GM19328 (cell line): ENCODE measurements at regions not wholly inside any gene's neighbourhood (a gene's known extent, or its start where the extent isn't known, plus 50 kb on each side); places are given as distances from the start of the nearest gene placed in this dataset.
"Not testable (repeated sequence)": the region's sequence is repeated elsewhere in the genome, so short reads cannot be mapped to it uniquely, and the experiment has no call there.

Experiments
- ATAC-seq: cut with Tn5 transposase; IDR thresholded peaks from one replicate; pipeline ENCODE4 v1.9.1; 2021; ENCODE audit warnings: mild to moderate bottlenecking, moderate library complexity; ENCODE audit not compliant: unreplicated experiment

DNA sequence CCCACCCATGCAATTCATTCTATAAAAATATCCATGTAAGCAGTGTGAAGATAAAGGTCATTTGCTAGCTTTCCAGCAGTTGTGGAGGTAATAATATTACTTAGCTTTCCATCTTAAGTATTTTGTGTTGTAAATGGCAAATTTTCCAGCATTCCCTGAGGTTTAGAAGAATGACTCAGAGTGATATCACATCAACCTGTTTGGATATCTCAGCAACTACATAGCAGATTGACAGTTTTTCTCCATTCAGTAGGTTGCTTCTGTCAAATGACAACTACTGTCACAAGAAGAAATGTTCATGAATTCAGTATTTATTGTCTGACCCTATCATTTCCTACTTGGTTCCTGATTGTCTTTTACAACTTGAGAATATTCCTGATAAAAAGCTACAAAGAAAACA is 434.9 kb upstream of the GALNTL6 start:
- no peak for ATAC-seq

DNA sequence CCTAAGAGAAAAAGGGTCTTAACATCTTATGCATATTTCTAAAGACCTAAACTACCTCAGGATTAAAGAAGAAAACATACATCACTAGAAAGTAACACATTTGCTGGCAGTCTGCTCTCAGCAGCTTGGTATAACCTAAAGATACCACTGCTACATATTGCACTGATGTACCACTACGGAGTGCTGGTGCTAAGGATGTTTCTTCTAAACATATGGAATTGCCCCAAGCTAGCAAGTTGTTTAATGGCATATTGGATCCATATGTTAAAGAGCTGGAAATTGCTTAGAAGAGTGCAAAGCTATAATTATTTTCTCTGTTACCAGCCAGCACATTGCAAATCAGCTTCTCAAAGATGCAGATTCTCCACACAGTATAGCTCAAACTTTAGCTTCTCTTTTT is 436.5 kb upstream of the GALNTL6 start:
- no peak for ATAC-seq

DNA sequence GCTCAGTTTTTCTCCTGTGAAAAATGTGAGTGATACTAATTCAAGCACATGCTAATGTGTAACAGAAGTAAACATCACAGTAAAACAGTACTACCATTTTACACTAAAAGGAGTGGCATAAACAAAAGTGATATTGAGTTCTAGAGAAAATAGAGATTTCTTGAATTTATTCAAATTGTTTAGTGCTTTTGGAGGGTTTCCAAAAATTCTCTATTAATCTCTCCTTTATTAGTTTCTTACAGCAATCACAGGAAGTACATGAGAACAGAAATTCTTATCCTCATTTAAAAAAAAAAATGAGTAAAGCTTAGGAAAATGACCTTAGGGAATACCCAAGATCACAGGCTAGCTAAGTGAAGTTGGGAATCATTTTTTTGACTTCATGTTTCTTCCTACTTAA is 459.7 kb upstream of the GALNTL6 start:
- ATAC-seq: no peak

DNA sequence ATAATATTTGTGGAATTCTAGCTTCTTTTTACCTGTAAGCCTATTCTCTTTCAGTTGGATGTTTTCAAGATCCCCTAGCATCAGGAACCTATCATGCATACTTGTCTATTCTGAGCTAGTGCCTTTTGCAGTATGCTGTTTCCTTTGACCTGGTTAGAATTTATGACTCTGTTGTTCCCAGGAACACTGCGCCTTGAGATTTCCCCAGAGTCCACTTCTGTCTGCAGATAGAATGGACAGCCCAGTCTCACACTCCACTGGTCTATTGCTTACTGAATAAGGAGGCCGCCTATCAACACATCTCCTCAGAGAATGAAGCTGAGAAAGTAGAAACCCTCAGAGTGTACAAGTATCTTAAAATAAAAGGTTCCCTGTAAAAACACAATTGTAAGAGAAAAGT is 465.1 kb upstream of the GALNTL6 start:
- ATAC-seq: no peak

DNA sequence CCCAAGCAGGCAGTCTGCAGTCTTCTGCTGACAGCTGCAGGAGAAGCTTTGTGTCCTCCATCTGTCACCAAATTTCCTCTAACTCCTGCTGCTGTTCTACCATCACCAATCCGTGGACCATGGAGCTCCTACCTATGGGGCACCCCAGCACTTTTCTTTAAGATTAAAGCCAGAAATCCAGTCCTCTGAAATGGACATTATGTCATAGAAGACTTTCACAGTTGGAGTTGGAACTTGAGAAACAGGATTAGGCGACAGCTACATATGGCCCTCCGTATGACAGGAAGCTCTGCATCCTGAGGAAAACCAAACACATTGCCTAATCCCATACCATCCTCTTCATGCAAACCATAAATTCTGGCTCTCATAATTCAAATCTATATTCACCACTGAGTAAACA is 470.6 kb upstream of the GALNTL6 start:
- ATAC-seq: no peak

DNA sequence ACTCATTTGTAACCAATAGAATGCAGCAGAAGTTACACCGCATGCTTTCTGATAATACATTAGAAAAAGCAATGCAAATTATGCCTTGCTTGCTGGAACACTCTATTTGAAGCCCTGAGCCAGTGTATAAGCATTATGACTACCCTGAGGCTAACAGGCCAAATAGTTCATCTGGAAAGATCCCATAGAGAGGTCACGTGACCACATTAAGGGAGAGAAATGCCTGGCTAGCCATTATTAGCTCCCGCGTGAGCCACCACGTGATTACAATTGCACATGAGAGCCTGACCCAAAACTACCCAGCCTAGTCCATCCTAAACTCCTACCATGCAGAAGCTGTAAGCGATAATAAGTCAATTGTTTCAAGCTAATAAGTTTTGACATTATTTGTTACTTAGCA is 472.9 kb upstream of the GALNTL6 start:
- ATAC-seq: no peak

DNA sequence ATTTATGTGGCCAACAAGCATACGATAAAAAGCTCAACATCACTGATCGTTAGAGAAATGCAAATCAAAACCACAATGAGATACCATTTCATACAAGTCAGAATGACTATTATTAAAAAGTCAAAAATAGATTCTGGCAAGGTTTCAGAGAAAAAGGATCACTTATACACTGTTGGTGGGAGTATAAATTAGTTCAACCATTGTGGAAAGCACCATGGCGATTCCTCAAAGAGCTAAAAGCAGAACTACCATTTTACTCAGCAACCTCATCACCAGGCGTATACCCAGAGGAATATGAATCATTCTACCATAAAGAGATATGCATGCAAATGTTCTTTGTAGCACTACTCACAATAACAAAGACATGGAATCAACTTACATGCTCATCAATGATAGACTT is 478.7 kb upstream of the GALNTL6 start:
- no peak for ATAC-seq

DNA sequence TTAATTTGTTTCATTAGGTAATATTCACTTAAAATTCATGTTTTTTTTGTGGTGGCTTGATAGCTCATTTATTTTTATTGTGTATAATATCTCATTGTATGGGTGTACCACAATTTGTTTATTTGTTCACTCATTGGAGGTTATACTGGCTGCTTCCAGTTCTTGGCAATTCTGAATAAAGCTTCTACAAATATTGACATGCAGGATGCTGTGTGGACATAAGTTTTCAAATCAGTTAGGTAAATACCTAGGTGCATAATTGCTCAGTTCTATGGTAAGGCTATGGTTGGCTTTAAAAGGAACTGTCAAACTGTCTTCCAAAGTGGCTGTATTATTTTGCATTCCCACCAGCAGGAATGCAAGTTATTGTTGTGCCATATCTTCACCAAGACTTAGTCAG is 504.5 kb upstream of the GALNTL6 start:
- no peak for ATAC-seq

DNA sequence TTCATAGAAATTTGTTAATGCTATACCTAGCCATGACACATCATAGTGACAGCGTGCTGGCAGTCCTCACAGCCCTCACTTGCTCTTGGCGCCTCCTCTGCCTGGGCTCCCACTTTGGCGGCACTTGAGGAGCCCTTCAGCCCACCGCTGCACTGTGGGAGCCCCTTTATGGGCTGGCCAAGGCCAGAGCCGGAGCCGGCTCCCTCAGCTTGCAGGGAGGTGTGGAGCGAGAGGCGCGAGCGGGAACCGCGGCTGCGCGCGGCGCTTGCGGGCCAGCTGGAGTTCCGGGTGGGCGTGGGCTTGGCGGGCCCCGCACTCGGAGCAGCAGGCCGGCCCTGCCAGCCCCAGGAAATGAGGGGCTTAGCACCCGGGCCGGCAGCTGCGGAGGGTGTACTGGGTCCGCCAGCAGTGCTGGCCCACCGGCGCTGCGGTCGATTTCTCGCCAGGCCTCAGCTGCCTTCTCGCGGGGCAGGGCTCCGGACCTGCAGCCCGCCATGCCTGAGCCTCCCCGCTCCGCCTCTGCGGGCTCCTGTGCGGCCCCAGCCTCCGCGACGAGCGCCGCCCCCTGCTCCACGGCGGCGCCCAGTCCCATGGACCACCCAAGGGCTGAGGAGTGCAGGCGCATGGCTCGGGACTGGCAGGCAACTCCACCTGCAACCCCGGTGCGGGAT is 515.0 kb upstream of the GALNTL6 start:
- not testable (repeated sequence) for ATAC-seq

DNA sequence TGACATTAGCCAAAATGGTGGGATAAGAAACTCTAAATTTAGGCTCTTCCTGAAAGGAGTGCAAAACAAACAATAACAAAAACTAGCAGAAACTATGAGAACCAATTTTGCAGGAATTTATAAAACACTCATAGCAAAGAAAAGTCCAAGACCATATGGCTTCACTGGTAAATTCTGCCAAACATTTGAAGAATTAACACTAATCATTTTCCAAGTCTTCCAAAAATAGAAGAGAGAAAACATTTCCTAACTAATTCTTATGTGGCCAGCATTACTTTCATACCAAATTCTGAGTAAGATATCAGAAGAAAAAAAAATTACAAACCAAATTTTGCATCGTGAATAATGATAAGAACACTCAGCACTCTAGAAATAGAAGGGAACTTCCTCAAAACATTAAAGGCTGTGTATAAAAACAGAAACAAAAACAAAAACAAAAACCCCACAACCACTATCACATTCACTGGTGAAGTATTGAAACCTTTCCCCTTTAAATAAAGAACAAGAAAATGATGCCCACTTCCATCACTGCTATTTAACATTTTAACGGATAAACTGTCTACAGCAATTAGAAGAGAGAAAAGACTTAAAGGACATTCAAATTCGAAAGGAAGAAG is 524.3 kb upstream of the GALNTL6 start:
- ATAC-seq: no peak

DNA sequence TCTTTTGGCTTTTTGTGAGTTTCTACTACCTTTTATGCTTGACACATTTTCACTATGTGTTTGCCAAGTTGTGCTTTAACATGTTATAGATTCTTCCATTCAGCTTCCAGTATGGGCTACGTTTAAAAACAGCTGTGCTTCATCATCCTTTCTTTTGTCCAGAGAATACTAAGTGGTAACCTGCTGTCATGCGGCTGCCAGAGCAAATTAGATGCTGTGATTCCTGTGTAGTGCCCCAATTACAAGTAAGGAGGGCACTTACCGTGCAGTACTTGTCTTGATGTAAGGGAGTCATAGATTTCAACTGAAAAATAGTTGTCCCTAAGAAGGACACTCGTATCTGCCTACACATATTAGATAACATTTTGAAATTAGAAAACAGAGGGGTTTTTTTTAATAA is 531.8 kb upstream of the GALNTL6 start:
- ATAC-seq: no peak

DNA sequence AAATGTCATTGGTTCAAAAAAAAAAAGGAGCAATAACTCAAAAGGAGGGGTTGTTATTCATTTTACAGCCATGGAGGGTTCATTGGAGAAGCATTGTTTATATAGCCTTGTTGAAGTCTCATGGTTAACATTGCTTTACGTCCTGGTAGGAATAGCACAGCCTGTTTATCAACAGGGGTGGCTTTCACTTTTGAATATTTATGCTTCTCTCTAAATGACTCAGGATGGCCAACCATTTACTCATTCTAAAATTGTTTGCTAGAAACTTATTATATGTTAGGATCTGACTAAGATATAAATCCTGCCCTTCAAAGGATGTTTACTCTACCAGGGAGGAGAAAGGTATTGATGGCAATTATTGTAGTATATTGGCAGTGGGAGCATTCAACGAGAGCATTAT is 534.1 kb upstream of the GALNTL6 start:
- no peak for ATAC-seq

DNA sequence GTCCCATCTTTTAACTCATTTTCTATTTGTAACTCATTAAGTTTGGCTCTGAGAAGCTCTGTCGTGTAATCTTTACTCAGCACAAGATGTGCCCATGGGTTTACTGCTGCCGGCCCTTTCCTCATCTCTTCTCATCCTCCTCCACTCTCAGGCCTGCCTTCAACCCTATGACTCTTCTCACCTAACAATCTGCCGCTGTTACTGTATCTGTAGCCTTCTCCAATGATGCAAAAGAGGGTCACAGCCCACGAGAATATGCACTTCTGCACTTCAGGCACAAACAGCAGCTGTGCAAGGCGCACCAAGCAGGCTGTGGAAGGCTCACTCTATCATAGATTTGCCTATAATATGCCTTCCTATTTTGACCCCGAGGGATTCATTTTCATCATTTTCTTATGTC is 546.5 kb upstream of the GALNTL6 start:
- ATAC-seq: no peak

DNA sequence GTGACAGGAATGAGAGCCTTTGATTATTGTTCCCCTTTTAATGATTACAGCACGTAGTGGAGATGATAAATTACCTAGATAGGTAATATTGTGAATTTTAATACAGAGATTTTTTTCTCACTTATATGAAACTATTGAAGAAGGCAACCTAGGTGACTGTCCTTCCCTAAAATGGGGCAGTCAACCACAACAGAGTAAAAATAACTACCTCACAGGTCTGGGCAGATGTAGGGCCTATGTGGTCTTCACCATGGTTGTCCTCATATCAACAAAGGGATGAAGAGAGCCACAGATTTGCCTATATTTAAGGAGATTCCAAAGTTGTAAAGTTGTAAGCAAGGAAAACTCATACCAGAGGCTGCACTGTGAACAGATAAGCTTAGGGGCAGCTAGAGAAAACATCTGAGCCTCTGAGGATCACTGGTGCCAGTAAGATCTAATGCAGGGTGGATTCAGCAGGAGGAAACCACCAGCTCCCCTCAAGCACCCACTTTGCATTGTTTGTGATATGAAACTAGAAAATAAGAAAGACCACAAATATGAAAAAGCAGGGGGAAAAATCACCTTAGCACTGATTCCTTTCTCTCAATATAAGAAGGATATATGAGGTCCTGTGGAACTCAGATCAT is 547.9 kb upstream of the GALNTL6 start:
- no peak for ATAC-seq

DNA sequence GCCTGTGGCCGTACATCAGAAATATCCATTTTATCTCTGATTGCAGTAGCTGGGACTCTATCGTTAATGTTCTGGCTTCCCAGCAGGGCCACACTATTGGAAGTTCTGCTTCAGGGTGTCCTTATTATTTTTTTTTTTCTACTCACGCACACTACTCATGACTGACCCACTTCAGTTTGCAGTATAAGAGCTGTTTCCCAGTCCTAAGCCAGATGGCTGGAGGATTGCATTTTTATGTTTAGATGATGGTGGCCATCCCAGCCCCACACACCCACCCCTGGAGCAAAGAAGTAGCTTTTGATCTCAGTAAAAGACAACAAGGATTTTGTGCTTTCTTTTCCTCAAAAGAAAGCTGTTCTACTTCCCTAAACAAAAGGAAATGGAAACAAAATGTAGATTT is 557.0 kb upstream of the GALNTL6 start:
- ATAC-seq: no peak

DNA sequence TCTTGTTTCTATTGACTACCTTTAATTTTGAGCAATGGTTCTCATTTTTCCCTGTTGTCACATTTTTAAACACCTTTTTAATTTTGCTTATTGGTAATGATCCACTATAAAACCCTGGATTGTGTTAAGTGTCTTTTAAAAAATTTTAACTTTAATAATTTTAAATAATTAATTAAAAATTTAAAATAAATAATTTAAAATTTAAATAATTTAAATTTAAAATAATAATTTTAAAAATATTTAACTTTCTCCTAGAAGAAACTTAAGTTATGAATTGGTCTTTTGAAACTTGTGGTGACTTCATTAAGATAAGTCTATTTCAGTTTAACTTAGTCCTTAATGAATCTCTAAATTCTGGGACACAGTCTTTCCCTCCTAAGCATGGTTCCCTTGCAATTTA is 566.3 kb upstream of the GALNTL6 start:
- ATAC-seq: no peak

DNA sequence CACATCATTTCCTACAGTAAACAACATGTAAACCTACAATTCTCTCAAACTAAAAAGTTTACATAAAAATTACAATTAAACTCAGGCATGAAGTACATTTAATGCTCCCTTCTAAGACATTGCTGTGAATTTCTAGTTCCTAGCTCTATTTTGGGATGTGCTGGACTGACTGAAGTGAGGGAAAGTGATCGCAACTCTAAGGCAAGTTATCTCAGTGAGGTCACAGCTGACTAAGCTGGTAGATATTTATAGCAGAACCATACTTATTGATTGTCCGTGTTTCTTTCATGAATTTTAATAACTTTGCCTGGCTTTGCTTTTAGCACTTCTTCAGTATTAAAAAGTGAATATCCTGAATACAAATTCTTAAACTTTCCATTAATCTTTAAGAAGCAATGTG is 570.4 kb upstream of the GALNTL6 start:
- ATAC-seq: no peak

DNA sequence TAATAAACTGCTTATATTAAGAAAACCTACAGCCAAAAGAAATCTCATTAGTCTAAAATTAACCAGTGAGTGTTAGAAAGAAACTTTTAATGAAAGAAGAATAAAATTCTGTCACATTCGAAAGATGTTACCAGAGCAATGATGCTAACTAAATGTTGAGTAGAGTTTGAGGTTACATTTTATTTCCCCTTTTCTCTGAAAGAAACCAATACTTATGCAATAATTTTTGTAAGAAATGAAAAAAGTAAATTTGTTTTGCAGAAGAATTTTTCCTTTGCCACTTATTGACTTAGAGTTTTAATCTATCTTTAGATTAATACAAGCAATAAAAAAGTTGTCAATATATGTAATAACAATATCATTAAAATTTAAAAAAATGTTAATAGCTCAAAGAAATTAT is 574.0 kb upstream of the GALNTL6 start:
- no peak for ATAC-seq

DNA sequence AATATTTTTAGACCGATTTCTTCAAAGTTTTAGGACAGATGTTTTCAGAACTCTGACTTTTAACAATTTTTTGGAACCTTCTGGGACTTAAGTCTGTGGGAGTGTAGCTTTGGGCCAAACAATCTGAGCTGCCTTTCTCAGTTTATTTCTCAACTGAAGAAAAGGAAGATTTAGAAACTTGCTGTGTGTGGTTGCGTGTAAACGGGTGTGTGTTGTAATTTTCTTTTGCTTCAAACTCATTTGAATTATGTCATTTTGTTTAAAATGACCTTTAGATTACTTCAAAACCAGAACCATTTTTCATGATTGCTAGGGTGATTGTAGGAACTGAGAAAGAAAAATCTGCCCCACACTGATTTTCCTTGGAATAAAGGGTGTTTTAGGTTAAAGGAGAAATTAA is 577.7 kb upstream of the GALNTL6 start:
- ATAC-seq: no peak

DNA sequence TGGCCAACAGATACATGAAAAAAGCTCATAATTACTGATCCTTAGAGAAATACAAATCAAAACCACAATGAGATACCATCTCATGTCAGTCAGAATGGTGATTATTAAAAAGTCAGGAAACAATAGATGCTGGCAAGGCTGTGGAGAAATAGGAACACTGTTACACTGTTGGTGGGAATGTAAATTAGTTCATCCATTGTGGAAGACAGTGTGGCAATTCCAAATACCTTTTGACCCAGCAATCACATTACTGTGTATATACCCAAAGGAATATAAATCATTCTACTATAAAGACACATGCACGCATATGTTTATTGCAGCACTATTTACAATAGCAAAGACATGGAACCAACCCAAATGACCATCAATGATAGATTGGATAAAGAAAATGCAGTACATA is 583.9 kb upstream of the GALNTL6 start:
- not testable (repeated sequence) for ATAC-seq

DNA sequence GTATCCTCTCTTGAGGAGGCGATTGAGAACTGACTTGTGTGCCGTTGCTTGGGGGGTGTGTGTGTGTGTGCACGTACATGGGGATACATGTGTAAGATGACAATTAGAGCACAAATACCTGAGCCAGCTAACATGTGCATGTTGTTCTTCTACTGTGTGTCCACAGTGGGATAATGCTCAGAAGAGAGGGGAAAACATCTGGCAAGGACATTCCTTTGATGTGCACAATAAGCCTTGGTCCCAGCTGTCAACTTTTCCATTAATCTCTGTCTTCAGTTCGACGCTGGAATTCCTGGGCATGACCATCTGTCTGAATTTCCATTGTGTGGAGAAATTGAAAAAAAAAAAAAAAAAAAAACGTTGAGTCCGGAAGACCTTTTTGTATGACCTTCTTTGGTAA is 592.0 kb upstream of the GALNTL6 start:
- ATAC-seq: no peak

DNA sequence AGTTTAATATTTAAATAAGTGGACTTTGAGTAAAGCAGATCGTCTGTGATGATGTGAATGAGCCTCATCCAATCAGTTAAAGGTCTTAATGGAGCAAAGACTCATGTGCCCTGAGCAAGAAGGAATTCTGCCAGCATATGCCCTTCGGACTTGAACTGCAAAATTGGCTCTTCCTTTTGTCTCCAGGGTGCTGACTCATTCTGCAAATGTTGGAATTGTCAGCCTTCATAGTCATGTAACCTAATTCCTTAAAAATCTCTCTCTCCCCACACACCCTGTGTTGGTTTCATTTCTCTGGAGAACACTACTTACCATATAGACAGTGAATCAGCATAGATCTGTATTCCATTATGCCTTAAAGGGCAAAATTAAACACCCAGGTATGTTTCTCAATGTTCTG is 609.8 kb upstream of the GALNTL6 start:
- no peak for ATAC-seq

DNA sequence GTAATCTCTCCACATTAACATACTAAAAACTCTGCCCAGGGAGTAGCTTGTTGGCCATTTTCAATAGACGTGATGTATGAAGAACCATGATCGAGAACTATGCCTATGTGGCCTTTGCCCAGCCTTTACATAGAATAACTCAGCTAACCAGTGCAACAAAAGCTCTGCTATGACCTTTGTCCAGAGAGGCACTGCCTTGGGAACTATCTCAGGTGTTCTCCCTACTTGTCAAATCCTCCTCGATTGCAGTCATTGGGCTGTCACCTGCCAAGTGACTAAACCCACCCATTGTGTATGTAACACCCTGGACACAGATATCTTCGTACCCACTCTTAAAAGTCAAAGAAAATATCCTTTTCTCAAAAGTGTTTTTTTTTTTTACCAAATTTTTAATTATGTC is 610.3 kb upstream of the GALNTL6 start:
- ATAC-seq: no peak
